HG03457 (cell line): ENCODE measurements at regions not wholly inside any gene's neighbourhood (a gene's known extent, or its start where the extent isn't known, plus 50 kb on each side); places are given as distances from the start of the nearest gene placed in this dataset.

Experiments used
- ATAC-seq: cut with Tn5 transposase; IDR thresholded peaks from one replicate; pipeline ENCODE4 v1.9.1; 2021; ENCODE audit warnings: moderate number of reproducible peaks; ENCODE audit not compliant: unreplicated experiment

DNA sequence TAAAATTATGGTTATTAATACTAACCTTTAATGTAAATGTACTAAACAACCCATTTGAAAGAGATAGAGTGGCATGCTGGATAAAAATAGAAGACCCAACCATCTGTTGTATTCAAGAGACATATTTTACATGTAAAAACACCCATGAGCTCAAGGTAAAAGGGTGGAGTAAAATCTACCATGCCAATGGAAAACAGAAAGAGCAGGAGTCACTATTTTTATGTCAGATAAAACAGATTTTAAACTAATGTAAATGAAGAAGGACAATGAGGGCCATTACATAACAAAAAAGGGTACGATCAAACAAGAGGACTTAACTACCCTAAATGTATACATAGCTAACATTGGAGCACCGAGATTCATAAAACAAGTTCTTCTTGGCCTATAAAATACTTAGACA, 66.3 kb downstream of the ITM2A start:
- ATAC-seq = no peak

DNA sequence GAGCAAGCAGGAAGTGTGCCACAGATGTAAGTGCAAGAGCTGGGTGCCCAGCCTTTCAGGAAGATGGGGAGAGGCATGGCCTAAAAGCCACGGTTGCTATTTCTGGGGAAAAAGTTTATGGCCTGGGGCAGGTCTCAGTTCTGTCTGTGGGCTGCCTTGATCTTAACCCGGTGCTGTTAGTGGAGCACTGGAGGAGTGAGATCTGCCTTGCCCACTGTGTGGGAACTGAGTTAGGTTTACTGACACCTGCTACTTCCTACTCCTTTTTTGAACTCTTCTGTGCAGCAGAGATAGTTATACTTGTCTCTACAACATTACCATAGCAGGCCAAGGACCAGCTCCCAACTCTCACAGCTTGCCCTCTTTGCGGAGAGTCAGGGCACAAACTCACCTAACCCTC, 76.5 kb downstream of the ITM2A start:
- ATAC-seq = no peak

GRCh38 chrX:79288733-79289132, 78.4 kb downstream of the ITM2A start:
- no peak for ATAC-seq

- ATAC-seq = no peak
These were observed 79.4 kb downstream of the ITM2A start for GRCh38 chrX:79287724-79288123.

- ATAC-seq = no peak
These were observed 85.4 kb downstream of the ITM2A start for GRCh38 chrX:79281775-79282174.

DNA sequence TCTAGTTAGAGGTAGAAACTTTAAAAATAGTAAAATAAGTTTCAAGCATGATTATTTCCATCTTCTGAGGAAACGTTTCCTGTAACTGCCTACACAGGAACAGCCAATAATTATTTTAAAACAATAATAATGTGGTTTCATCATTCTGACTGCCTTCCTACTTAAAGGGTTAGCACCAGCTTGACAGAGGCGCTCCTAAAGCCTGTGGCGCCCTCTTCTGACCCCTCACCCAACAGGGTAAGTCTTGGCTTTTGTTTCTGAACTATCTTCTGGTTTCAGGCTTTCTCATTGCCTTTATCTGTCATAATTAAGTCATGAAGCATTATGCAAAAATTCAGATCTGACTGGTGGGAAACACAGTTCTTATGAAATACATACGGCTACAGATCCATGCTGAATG, 96.7 kb downstream of the ITM2A start:
- peak; percentile 93 for ATAC-seq

GRCh38 chrX:79268788-79269187, 98.3 kb downstream of the ITM2A start:
- no peak for ATAC-seq

GRCh38 chrX:79266702-79267101, 100.4 kb downstream of the ITM2A start:
- no peak for ATAC-seq

DNA sequence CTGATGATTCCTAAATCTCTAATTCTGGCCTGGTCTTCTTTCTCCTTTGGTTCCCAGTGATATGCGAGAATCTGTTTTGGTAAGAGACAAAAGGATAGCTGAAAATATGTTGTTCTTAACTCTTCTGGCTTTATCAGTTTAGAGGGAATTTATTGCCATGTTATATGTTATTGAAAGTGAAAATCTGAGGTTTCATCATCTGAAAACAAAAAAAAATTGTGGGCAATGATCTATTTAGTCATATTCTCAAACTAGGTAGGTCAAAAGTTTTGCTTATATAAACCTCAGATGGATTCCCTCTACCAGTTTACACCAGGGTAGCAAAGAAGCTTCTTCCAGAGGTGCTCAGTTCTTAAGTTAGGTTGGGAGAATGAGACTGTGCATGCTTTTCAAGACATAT, 103.6 kb downstream of the ITM2A start:
- no peak for ATAC-seq

GRCh38 chrX:79259073-79259689, 108.0 kb downstream of the ITM2A start:
- ATAC-seq = peak; percentile 88

DNA sequence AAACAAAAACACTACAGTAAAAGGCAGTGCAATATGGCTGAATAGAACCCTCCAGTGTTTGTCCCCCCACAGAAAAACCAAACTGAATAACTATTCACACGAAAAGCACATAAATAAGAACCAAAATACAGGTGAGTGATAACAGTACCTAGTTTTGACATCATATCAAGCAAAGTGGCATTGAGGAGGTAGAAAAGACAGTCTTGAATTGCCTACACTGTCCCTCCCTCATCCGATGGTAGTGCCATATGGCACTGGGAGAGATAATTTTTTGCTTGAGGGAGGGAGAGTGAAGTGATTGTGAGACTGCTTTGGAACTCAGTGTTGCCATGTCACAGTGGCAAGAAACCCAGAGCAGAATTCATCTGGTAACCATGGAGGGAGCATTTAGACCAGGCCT, 99.2 kb downstream of the GPR174 start:
- no peak for ATAC-seq

DNA sequence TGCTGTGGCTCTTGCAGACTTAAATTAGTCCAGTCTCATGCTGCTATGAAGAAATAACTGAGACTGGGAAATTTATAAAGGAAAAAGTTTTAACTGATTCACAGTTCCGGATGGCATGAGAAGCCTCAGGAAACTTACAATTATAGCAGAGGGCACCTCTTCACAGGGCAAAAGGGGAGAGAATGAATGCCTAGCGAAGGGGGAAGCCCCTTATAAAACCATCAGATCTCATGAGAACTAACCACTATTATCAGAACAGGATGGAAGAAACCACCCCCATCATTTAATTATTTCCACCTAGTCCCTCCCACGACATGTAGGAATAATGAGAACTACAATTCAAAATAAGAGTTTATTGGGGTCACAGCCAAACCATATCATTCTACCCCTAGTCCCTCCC, 91.4 kb downstream of the GPR174 start:
- ATAC-seq = no peak

GRCh38 chrX:79231662-79232061, 87.2 kb downstream of the GPR174 start:
- no peak for ATAC-seq
